ENCODE measurements at regions not wholly inside any gene's neighbourhood (a gene's known extent, or its start where the extent isn't known, plus 50 kb on each side); places are given as distances from the start of the nearest gene placed in this dataset.
A peak's percentile ranks its signal among the peaks of the same experiment; 100 is the strongest.
"Not testable (repeated sequence)": the region's sequence is repeated elsewhere in the genome, so short reads cannot be mapped to it uniquely, and the experiment has no call there.

DNA sequence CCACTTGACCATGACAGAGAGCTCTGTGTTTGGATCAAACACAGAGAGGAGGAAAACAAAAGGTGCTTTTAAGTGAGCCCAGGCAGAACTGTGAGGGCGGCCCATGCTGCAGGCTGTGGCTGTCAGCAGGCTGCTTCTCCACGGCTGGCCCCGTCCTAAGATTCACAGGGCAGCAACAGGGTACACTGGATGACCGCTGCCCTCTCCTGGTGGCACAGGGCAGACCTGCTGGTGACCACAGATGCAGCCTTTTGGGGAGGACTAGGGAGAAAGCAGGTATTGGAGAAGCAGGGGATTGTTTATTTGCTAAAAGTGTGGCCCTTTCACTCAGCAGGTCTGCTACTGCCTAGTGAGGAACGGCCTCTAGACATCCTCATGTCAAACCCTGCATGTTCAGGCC lies 183.7 kb downstream of the ADRA2C start:
- peak; percentile 20 for TF ChIP-seq CTCF (IDR thresholded peaks at IDR 0.05; ENCODE audit: insufficient read depth, low read depth, low read length)
- not testable (repeated sequence) for TF ChIP-seq EZH2 (IDR thresholded peaks at IDR 0.05; ENCODE audit: insufficient read depth, low read length)
